Activated naive CD8-positive, alpha-beta T cell treated with anti-CD3 and anti-CD28 coated beads for 36 hours (primary cell): ENCODE measurements at regions not wholly inside any gene's neighbourhood (a gene's known extent, or its start where the extent isn't known, plus 50 kb on each side); places are given as distances from the start of the nearest gene placed in this dataset.

Source experiments
- DNase-seq: peaks from one replicate; pipeline ENCODE4 v3.0.0; 2021
- H3K27ac Mint-ChIP-seq: one replicate; pipeline ENCODE4 v1.8.0; 2022; ENCODE audit warnings: mild to moderate bottlenecking, moderate library complexity, mixed read lengths
- H3K27me3 Mint-ChIP-seq: one replicate; pipeline ENCODE4 v1.8.0; 2022; ENCODE audit warnings: mild to moderate bottlenecking, mixed read lengths
- H3K36me3 Mint-ChIP-seq: one replicate; pipeline ENCODE4 v1.8.0; 2021; ENCODE audit warnings: mild to moderate bottlenecking, mixed read lengths
- H3K4me1 Mint-ChIP-seq: one replicate; pipeline ENCODE4 v1.8.0; 2021; ENCODE audit warnings: mixed read lengths
- H3K4me3 Mint-ChIP-seq: one replicate; pipeline ENCODE4 v1.8.0; 2022; ENCODE audit warnings: mild to moderate bottlenecking, moderate library complexity, mixed read lengths
- H3K9me3 Mint-ChIP-seq: one replicate; pipeline ENCODE4 v1.8.0; 2022; ENCODE audit warnings: mixed read lengths

DNA sequence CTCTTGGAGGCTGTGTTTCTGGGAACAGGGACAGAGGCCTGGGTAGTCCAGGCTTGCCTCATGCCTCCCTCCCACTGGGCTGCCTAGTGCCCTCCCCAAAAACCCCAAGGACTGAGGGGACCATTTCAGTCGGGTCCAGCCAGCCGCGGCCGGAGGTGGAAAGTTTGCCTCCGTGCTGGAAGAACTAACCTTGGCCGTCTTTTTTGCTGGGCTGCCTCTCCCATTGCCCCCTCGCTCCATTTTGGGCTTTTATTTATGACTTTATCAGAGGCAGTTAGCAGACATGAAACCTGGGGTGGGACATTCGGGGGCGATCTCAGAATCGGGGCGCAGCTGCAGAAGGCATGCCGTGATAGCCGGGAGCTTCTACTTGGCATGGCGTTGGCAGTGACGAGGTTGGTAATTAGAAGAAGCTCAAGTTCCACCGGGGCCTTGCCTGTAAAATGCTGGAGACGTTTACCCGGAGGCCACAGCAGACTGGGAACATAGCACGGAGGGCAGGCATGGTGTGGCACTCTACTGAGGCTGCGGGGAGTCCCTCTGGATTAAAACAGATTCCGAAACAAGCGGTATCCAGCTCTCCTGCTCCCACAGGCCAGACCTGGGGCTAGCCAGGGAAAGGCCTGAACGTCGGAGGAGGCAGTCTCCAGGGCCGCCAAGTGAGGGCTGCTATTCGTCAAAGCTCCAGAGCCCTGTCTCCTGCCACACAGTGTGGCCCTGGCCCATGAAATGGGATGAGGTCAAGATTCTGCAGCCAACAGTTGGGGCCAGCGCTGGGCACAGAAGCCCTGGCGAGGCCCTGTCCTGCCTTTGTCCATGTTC is 76.4 kb upstream of the PPARA start:
- DNase-seq, result no peak

DNA sequence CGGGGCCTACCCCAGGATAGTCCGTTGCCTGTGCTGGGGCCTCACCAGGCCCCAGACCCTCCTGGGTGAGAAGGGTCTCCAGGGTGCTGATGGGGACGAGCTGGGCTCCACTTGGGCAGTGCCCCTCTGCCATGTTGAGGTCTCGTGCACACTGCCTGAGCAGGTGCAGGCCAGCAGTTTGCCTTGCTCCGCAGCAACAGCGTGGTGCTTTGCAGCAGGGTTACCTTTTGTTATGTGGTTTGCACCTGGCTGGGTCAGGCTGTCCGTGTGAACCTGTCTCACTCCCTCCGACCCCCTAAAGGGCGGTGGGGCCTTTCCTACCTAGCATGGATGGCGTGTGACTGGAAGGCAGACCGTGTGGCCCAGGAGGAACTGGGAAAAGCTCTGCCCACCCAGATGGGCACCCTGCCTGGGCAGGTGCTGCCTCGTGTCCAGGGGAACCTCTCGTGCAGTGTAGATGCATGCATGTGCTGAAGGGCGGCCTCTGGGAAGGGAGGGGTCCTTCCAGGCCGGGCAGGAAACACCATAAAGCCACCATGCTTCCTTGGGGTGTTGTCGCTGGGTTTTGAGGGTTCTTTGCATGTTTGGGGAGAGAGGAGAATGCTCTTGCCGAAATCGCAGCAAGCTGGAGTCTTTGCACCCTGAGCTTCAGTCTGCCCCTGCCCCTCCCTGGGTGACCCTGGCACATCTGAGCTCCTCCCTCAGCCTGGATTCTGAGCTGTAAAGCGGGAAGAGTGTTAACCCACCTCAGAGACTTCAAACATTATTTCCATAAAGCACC is 75.4 kb upstream of the PPARA start:
- H3K27me3 Mint-ChIP-seq, result no peaks in the 10 kb centered on the region
- no peak for DNase-seq
- H3K27ac Mint-ChIP-seq, result no peak overlapping the region
- H3K9me3 Mint-ChIP-seq, result no peaks in the 10 kb centered on the region
- H3K4me3 Mint-ChIP-seq, result no peak overlapping the region
- H3K4me1 Mint-ChIP-seq, result peaks cover 22% of the 10 kb centered on the region
- H3K36me3 Mint-ChIP-seq, result peaks cover 2% of the 10 kb centered on the region

More for the DNA sequence above, 76.4 kb upstream of the PPARA start:
- Mint-ChIP-seq H3K4me1 (peaks cover 29% of the 10 kb centered on the region), H3K4me3 (no peak overlapping the region), H3K9me3 (no peaks in the 10 kb centered on the region), H3K27ac (no peak overlapping the region), H3K36me3 (peaks cover 2% of the 10 kb centered on the region), H3K27me3 (no peaks in the 10 kb centered on the region)

DNA sequence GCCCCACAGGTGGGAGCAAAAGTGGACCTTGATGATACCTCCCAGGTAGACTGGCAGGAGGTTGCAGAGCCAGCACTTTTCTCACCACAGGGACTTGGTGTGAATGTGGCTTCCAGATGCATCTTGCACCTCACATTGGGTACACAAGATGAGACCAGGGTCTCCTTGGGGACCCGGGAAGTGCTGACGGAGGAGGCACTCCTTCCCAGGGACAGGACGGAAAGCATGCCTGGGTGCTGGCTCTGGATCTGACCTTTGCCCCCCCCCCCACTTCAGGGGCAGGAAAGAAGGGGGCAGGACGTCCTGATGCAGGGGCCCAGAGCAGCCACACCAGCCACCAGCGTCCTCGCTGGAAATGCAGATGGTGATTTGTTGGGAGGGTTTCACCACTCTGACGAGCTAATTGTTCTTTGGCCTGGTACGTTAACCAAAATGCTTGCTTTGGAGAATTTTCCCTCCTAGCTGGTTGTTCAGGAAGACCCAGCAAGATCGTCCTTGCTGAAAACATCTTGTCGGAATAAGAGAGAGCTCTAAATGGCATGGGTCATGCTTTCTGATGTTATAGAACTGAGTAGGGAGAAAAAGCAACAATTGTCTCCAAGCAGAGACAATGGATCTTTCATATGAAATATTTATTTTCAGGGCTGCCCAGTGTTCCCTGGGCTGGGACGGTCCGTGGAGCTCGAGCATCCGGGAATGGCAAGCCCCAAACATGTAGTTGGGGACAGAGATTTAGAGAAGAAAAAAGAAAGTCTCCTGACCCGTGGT is 74.4 kb upstream of the PPARA start:
- Mint-ChIP-seq H3K4me1 (peaks cover 22% of the 10 kb centered on the region), H3K27ac (no peak overlapping the region), H3K4me3 (no peak overlapping the region), H3K9me3 (no peaks in the 10 kb centered on the region), H3K27me3 (no peaks in the 10 kb centered on the region), H3K36me3 (peaks cover 2% of the 10 kb centered on the region)
- DNase-seq, result no peak

DNA sequence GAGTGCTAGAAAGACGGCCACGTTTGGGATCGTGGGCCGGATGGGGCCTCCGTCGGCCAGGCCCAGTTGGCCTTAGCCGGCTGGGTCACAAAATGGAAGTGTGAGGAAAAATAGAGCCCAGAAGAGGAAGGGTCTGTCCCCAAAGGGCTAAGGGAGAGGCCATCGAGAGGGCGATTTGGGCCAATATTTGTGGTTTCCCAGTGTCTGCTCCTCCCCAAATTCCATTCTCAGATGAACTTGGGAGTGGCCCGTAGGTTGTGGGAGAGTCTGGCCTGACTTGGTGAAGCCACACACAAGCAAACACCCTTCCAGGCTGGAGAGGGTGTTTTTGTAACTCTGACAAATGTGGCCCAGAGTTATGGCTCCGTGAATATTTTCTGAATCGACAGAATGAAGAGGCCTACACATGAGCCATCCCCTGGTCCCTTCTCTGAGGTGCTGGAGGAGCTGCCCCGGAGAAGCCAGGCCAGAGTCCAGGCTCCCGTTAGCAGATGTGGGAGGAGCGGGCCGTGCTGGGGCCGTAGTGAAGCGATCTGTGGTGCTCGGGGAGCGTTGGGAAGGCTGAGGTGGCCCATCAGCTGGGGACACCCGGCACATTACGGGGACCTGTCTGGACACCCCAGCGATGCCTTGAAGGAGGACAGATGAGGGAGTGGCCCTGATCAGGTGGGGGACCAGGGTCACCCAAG is 73.5 kb upstream of the PPARA start:
- Mint-ChIP-seq H3K36me3 (peaks cover 2% of the 10 kb centered on the region), H3K4me1 (peaks cover 22% of the 10 kb centered on the region)
- no peak for DNase-seq

DNA sequence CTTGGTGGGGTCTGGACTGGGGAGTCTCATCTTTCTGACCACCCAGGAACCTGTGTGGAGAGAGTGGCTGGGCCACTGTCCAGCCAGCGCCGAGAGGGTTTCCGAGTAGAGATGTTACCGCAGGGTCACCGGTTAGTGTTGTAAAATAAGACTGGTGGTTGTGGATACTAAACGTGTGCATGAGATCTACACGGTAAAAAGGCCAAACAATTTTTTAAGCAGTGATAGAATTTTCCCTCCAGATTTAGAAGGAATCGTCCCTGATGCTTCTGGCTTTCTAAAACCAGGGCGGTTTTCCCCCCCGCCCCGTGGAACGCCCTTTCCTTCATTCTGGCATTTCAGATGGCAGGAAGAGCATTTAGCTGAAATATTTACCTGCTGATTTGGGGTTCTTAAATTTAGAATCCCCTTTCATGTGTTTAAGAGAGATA is 72.6 kb upstream of the PPARA start:
- Mint-ChIP-seq H3K27ac (no peak overlapping the region), H3K9me3 (no peaks in the 10 kb centered on the region), H3K4me1 (peaks cover 20% of the 10 kb centered on the region), H3K4me3 (no peak overlapping the region), H3K27me3 (no peaks in the 10 kb centered on the region), H3K36me3 (peaks cover under 1% of the 10 kb centered on the region)
- DNase-seq, result no peak

More for the DNA sequence above, 73.5 kb upstream of the PPARA start:
- Mint-ChIP-seq H3K4me3 (no peak overlapping the region), H3K27me3 (no peaks in the 10 kb centered on the region), H3K27ac (no peak overlapping the region), H3K9me3 (no peaks in the 10 kb centered on the region)

DNA sequence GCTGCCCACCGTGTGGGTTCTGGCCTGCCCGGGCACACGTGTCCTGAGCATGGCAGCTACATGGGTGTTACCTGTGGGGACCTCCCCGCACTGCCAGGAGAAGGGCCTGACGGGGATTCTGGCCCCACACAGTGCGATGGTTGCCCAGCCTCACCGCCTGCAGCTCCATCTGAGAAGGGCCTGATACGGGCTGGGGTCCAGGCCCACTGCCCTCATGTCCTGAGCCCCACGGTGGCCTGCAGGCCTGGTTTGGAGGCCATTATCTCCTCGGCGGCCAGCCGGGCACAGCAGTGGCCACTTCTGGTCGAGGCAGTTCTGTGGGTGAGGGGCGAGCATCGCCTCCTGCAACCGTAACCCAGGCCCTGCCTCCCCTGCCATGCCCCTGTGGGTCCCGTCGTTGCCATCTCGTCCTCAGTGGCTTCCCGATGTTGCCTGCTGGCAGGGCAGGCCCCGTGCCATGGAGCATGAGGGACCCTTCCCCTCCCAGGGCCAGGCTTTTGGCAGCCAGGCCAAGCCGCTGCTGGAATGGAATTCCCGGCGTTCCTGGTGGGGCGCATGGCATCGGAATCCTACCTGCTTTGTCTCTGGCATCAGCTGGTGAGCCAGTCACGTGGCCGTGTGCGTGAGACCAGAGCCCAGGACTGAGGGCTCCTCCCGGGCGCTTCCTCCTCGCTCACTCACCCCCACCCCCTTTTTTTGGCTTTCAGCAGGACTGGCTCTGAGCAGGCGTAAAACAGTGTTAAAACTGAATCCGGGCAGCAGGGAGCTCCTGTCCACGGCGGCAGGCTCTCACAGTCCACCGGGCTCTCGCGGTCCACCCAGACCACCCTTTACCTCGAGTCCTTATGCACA is 71.9 kb upstream of the PPARA start:
- Mint-ChIP-seq H3K4me3 (no peak overlapping the region), H3K27me3 (no peaks in the 10 kb centered on the region), H3K9me3 (no peaks in the 10 kb centered on the region), H3K4me1 (peaks cover 16% of the 10 kb centered on the region), H3K36me3 (no peaks in the 10 kb centered on the region), H3K27ac (no peak overlapping the region)
- no peak for DNase-seq

DNA sequence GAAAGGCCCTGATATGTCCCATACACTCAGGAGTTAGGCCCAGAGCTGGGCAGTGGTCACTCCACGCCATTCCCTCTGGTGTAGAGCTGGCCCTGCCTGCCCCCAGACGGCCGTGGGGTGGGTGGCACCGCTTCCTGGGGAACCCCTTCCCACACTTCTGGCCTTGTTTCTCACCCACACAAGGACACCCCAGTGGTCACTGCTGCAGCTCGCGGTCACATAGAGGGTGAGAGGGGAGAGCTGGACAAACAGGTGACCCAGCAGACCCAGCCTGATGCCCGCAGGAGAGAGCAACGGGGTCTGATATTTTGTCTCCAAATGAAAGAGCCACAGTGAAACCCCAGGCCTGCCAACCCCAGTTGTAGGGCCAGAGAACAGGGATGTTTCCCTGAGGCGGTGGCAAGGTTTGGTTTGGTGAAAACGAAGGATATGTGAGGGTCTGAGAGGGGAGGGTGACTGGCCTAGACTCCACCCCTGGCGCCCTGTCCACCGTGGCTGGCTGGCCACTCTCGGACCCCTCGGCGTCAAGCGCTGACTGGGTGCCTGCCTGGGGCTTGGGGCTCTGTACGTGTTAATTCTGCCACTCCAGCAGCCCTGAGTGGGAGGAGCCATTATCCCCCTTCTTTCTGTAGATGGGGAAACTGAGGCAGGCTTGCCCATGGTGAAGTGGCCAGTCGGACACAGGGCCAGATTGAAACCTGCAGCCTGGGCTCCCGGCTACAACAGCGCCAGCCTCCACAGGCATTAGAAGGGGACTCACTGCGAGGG is 71.0 kb upstream of the PPARA start:
- DNase-seq, result no peak
- H3K4me1 Mint-ChIP-seq, result peaks cover 10% of the 10 kb centered on the region
- H3K27me3 Mint-ChIP-seq, result no peaks in the 10 kb centered on the region
- H3K36me3 Mint-ChIP-seq, result no peaks in the 10 kb centered on the region
- H3K4me3 Mint-ChIP-seq, result no peak overlapping the region
- H3K27ac Mint-ChIP-seq, result no peak overlapping the region
- H3K9me3 Mint-ChIP-seq, result no peaks in the 10 kb centered on the region

DNA sequence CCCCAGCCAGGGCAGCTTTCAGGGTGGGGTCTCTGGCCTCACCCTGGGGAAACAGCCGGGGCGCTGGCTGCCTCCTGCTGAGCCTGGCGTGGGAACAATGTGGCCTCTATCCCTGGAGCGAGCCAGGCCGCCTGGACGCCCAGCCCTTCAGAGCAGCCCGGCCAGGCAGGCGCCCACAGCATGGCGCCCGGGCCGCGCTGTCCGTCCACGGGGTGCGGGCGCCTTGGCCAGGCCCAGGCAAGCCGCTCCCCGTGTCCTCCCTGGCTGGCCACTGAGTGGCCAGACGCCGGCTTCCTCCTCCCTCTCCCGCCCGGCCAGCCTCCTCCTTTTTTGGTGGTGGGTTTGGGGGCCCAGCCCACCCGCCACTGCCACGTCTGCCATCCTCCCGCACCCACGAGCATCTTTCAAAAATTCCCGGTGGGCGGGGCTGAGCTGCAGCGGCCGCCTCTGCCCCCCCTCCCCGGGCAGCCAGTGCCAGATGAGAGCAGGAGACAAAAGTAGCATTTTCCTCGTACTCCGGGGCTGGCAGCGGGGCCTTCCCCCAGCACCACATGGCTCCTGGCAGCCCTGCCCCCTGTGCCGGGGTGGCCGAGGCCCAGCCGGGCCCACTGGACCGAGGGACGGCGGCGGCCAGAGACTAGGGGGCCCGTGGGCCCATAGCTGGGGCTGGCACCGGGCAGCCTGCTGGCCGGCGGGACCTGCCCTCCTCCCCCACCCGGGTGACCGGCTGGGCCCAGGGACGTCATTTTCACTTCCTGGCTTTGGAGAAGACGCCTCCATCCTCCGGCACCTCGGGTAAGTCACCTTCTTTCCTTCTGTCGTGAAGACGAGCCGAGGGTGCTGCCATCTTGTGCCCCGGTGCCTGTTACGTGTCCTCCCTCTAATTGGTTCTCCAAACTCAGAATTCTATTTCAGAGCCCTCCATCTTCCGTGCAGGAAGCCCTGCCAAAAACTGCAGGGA is 70.2 kb upstream of the PPARA start:
- no peak for DNase-seq
- Mint-ChIP-seq H3K36me3 (no peaks in the 10 kb centered on the region), H3K9me3 (no peaks in the 10 kb centered on the region), H3K27ac (no peak overlapping the region), H3K4me3 (no peak overlapping the region), H3K27me3 (no peaks in the 10 kb centered on the region), H3K4me1 (peaks cover 4% of the 10 kb centered on the region)

DNA sequence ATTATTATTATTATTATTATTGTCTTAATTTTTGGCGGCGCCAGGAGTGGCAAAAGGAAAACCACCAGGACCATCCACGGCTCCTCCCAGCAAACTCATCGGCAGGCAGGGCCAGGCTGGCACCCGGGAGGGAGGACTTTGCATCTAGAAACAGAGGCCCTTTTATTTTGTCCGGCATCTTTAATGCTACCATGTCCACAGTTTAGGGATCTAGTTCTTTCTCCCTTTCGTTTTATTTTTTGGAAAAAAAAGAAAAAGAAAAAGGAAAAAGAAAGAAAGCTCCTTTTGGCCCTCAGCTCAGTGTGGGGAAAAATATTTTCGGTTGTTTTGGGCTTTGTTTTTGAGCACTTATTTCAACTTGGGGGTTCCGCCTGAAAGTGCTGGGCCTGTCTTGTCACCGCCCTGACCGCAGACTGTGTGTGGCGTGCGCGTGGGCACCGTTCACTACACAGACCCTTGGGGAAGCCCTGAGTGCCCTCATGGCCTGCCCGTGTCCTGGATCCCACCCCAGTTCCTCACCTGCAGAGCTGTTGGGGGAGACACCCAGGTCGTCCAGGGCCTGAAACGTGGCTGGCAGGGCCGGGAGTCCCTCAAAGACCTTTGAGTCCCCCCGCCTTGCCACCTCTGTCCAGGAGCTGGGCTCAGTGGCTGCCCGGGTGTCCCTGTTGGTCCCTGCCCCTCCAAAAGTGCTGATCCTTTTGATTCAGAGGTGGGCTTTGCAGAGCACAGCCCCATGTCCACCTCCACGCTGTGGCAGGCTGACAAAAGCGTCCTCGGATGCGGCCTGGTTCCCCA is 69.1 kb upstream of the PPARA start:
- H3K4me1 Mint-ChIP-seq, result no peaks in the 10 kb centered on the region
- H3K27me3 Mint-ChIP-seq, result no peaks in the 10 kb centered on the region
- H3K4me3 Mint-ChIP-seq, result no peak overlapping the region
- DNase-seq, result no peak
- H3K36me3 Mint-ChIP-seq, result no peaks in the 10 kb centered on the region
- H3K9me3 Mint-ChIP-seq, result no peaks in the 10 kb centered on the region
- no peak overlapping the region for H3K27ac Mint-ChIP-seq

DNA sequence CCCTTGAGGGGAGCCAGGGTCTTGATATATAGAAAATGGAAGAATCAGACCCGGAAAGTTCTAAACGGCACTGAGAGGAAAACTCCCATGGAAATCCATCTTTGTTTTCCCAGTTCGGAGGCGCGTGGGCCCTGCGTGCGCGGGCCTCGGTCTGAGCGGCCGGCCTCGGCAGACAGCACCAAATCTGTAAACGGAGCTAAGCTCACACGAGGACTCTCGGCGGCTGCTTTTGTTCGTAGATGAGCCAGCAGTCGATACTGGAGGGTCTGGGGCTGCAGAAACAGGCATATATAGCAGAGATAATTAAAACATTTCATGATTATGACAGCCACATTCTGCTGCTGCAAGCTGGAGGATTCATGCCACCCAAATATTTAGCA is 68.5 kb upstream of the PPARA start:
- Mint-ChIP-seq H3K27me3 (no peaks in the 10 kb centered on the region), H3K4me1 (no peaks in the 10 kb centered on the region), H3K4me3 (no peak overlapping the region), H3K36me3 (no peaks in the 10 kb centered on the region), H3K27ac (no peak overlapping the region), H3K9me3 (no peaks in the 10 kb centered on the region)
- DNase-seq, result no peak

DNA sequence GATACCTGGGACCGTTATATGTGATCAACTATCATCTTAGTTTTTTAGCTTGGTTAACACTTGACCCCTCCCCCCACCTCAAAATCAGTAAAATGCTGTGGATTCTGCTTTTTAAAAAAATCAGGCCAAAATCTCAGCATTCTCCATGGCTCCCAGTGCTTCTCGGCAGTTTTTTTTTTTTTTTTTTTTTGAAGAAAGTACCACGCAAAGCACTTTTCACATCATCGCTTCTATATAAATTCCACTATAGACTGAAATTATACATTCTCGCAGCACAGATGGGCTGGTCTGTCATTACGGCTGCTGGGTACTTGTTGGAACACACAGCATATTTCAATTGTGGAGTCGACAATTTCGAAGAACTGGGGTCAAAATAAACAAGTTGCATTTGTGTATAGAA is 67.7 kb upstream of the PPARA start:
- Mint-ChIP-seq H3K9me3 (no peaks in the 10 kb centered on the region), H3K36me3 (no peaks in the 10 kb centered on the region), H3K4me1 (no peaks in the 10 kb centered on the region), H3K27ac (no peak overlapping the region), H3K4me3 (no peak overlapping the region), H3K27me3 (no peaks in the 10 kb centered on the region)
- DNase-seq, result no peak
